ENCODE measurements at regions not wholly inside any gene's neighbourhood (a gene's known extent, or its start where the extent isn't known, plus 50 kb on each side); places are given as distances from the start of the nearest gene placed in this dataset.

DNA sequence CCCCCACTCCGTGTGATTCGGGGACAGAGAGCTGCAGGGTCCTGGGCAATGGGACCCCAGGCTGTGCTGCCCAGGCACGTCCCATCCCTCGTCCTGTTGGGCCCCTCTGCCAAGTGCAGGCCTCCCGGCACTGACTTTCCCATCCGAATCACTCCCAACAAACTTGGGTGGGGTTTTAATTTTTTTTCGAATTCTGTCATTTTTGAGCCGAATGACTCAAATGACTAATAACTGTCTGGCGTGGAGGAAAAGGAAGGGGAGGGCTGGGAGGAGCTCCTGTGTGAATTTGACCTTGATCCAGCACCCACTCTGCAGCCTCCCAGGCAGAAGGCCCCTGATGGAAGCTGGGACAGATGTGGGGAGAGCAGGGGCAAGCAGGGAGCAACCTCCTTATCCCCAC is 1173.2 kb downstream of the BRD1 start:
- Histone ChIP-seq H3F3A (ENCODE audit: insufficient read depth) (no peaks in the 10 kb centered on the region), H3K4me3 (ENCODE audit: insufficient read depth, low read length, poor library complexity, severe bottlenecking) (no peak overlapping the region), H3K79me2 (ENCODE audit: insufficient read depth, low read length) (no peaks in the 10 kb centered on the region), H2AFZ (ENCODE audit: low read depth, low read length, severe bottlenecking) (no peak overlapping the region), H3K9me2 (replicated peaks; ENCODE audit: insufficient read depth, low read length) (no peaks in the 10 kb centered on the region), H3K4me2 (ENCODE audit: low read depth, low read length, poor library complexity, severe bottlenecking) (no peak overlapping the region), H3K9ac (ENCODE audit: low read length) (no peak overlapping the region), H3K36me3 (ENCODE audit: low read length) (no peaks in the 10 kb centered on the region), H3K9me3 (ENCODE audit: insufficient read depth, low read length) (no peaks in the 10 kb centered on the region), H4K20me1 (ENCODE audit: low read depth, low read length) (no peaks in the 10 kb centered on the region), H3K27ac (ENCODE audit: low read depth, low read length) (no peak overlapping the region), H3K27me3 (ENCODE audit: low read length) (no peaks in the 10 kb centered on the region)
- TF ChIP-seq EZH2phosphoT487 (conservative IDR thresholded peaks at IDR 0.05; ENCODE audit: low read length) (no peak), CTCF (IDR thresholded peaks at IDR 0.05; ENCODE audit: insufficient read depth, low read length, poor library complexity, severe bottlenecking) (no peak)

DNA sequence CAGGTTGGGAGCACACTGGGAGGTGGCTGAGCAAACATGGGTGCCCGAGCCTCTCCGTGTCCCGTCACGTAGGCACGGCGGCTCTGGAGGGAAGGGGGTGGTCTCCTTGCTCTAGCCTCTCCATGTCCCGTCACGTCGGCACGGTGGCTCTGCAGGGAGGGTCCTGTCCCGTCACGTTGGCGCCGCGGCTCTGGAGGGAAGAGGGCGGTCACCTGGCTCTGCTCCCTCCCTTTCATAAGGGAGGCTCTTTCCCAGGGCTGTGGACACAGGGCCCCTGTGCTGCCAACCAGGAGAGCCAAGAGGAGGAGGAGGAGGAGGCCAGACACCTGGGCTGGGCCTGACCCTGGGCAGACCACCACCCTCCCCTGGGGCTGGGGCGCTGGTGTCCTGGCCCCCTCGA is 1173.7 kb downstream of the BRD1 start:
- no peak overlapping the region for H3K4me2 ChIP-seq (ENCODE audit: low read depth, low read length, poor library complexity, severe bottlenecking)
- no peak overlapping the region for H3K4me3 ChIP-seq (ENCODE audit: insufficient read depth, low read length, poor library complexity, severe bottlenecking)
- no peaks in the 10 kb centered on the region for H4K20me1 ChIP-seq (ENCODE audit: low read depth, low read length)
- no peak overlapping the region for H3K27ac ChIP-seq (ENCODE audit: low read depth, low read length)
- no peak overlapping the region for H2AFZ ChIP-seq (ENCODE audit: low read depth, low read length, severe bottlenecking)
- H3K27me3 ChIP-seq (ENCODE audit: low read length): no peaks in the 10 kb centered on the region
- no peak overlapping the region for H3K9ac ChIP-seq (ENCODE audit: low read length)
- no peaks in the 10 kb centered on the region for H3K79me2 ChIP-seq (ENCODE audit: insufficient read depth, low read length)
- H3K9me2 ChIP-seq (replicated peaks; ENCODE audit: insufficient read depth, low read length): no peaks in the 10 kb centered on the region
- no peaks in the 10 kb centered on the region for H3K9me3 ChIP-seq (ENCODE audit: insufficient read depth, low read length)
- no peaks in the 10 kb centered on the region for H3F3A ChIP-seq (ENCODE audit: insufficient read depth)
- H3K36me3 ChIP-seq (ENCODE audit: low read length): no peaks in the 10 kb centered on the region
- no peak for TF ChIP-seq EZH2phosphoT487 (conservative IDR thresholded peaks at IDR 0.05; ENCODE audit: low read length)
- TF ChIP-seq CTCF (IDR thresholded peaks at IDR 0.05; ENCODE audit: insufficient read depth, low read length, poor library complexity, severe bottlenecking): no peak

DNA sequence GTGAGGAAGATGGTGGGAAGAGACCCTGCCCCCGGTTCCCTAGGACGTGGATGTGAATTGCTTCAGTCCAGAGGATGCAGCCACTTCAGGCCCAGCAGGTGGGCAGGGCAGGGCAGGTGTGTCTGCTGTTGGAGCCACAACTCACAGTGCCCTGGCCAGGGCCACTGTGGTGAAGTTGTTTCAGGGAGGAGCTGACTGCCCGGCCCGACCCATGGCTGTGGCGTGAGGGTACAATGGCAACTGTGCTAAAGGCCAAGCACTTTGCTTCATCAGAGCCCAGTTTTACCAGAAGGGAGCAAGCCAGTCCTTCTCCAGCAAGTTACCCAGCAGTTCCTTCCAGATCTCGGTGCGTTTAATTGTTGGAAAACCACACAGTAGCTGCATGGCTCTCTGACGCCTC is 1174.4 kb downstream of the BRD1 start:
- Histone ChIP-seq H3K27me3 (ENCODE audit: low read length) (no peaks in the 10 kb centered on the region), H2AFZ (ENCODE audit: low read depth, low read length, severe bottlenecking) (no peak overlapping the region), H3K79me2 (ENCODE audit: insufficient read depth, low read length) (no peaks in the 10 kb centered on the region), H4K20me1 (ENCODE audit: low read depth, low read length) (no peaks in the 10 kb centered on the region), H3K4me3 (ENCODE audit: insufficient read depth, low read length, poor library complexity, severe bottlenecking) (no peak overlapping the region), H3F3A (ENCODE audit: insufficient read depth) (no peaks in the 10 kb centered on the region), H3K9ac (ENCODE audit: low read length) (no peak overlapping the region), H3K9me3 (ENCODE audit: insufficient read depth, low read length) (no peaks in the 10 kb centered on the region), H3K36me3 (ENCODE audit: low read length) (no peaks in the 10 kb centered on the region), H3K4me2 (ENCODE audit: low read depth, low read length, poor library complexity, severe bottlenecking) (no peak overlapping the region), H3K9me2 (replicated peaks; ENCODE audit: insufficient read depth, low read length) (no peaks in the 10 kb centered on the region), H3K27ac (ENCODE audit: low read depth, low read length) (no peak overlapping the region)
- TF ChIP-seq EZH2phosphoT487 (conservative IDR thresholded peaks at IDR 0.05; ENCODE audit: low read length): no peak
- no peak for TF ChIP-seq CTCF (IDR thresholded peaks at IDR 0.05; ENCODE audit: insufficient read depth, low read length, poor library complexity, severe bottlenecking)

GRCh38 chr22:48652796-48653195 is 1174.9 kb downstream of the BRD1 start:
- Histone ChIP-seq H3K27ac (ENCODE audit: low read depth, low read length) (no peak overlapping the region), H2AFZ (ENCODE audit: low read depth, low read length, severe bottlenecking) (no peak overlapping the region), H3K9ac (ENCODE audit: low read length) (no peak overlapping the region), H3F3A (ENCODE audit: insufficient read depth) (no peaks in the 10 kb centered on the region), H3K36me3 (ENCODE audit: low read length) (no peaks in the 10 kb centered on the region), H4K20me1 (ENCODE audit: low read depth, low read length) (no peaks in the 10 kb centered on the region), H3K4me2 (ENCODE audit: low read depth, low read length, poor library complexity, severe bottlenecking) (no peak overlapping the region), H3K27me3 (ENCODE audit: low read length) (no peaks in the 10 kb centered on the region), H3K9me3 (ENCODE audit: insufficient read depth, low read length) (no peaks in the 10 kb centered on the region), H3K79me2 (ENCODE audit: insufficient read depth, low read length) (no peaks in the 10 kb centered on the region), H3K4me3 (ENCODE audit: insufficient read depth, low read length, poor library complexity, severe bottlenecking) (no peak overlapping the region), H3K9me2 (replicated peaks; ENCODE audit: insufficient read depth, low read length) (no peaks in the 10 kb centered on the region)
- TF ChIP-seq CTCF (IDR thresholded peaks at IDR 0.05; ENCODE audit: insufficient read depth, low read length, poor library complexity, severe bottlenecking): no peak
- TF ChIP-seq EZH2phosphoT487 (conservative IDR thresholded peaks at IDR 0.05; ENCODE audit: low read length): no peak
